GM23338 (cell line): ENCODE measurements at regions not wholly inside any gene's neighbourhood (a gene's known extent, or its start where the extent isn't known, plus 50 kb on each side); places are given as distances from the start of the nearest gene placed in this dataset.

Source experiments
- ATAC-seq: fragments of 200-7000 bp; cut with Tn5 transposase; 3 replicates; pipeline ENCODE4 v1.9.1; 2020
- DNase-seq: peaks from one replicate; pipeline ENCODE4 v3.0.0-alpha.2; 2015; ENCODE audit warnings: low spot score
- H2AFZ ChIP-seq: fragments of 200-600 bp; sonication (generic); 2 replicates; pipeline ENCODE4 v1.8.0; 2016; ENCODE audit warnings: antibody characterized with exemption, mild to moderate bottlenecking, moderate library complexity
- H3F3A ChIP-seq: fragments of 200-600 bp; sonication (generic); replicated peaks from 2 replicates; pipeline ENCODE4 v1.8.0; 2017; ENCODE audit warnings: antibody characterized with exemption, mixed run types, low read depth
- H3K27ac ChIP-seq: fragments of 200-600 bp; sonication (generic); 2 replicates; pipeline ENCODE4 v1.6.1; 2016; ENCODE audit warnings: low read depth
- H3K27me3 ChIP-seq: fragments of 200-600 bp; sonication (generic); 2 replicates; pipeline ENCODE4 v1.8.0; 2016; ENCODE audit warnings: mild to moderate bottlenecking, mixed run types, moderate library complexity; ENCODE audit not compliant: insufficient read depth
- H3K36me3 ChIP-seq: fragments of 200-600 bp; sonication (generic); 2 replicates; pipeline ENCODE4 v1.8.0; 2016; ENCODE audit warnings: mild to moderate bottlenecking; ENCODE audit not compliant: insufficient read depth
- H3K4me1 ChIP-seq: fragments of 200-600 bp; sonication (generic); 2 replicates; pipeline ENCODE4 v1.8.0; 2016; ENCODE audit warnings: mild to moderate bottlenecking, moderate library complexity; ENCODE audit not compliant: insufficient read depth
- H3K4me2 ChIP-seq: fragments of 200-600 bp; sonication (generic); 2 replicates; pipeline ENCODE4 v1.7.1; 2017; ENCODE audit warnings: mixed run types
- H3K4me3 ChIP-seq: fragments of 200-600 bp; sonication (generic); 2 replicates; pipeline ENCODE4 v1.6.1; 2016; ENCODE audit warnings: mixed run types
- H3K79me2 ChIP-seq: fragments of 200-600 bp; sonication (generic); replicated peaks from 2 replicates; pipeline ENCODE4 v1.8.0; 2017; ENCODE audit warnings: mild to moderate bottlenecking; ENCODE audit not compliant: insufficient read depth
- H3K9me2 ChIP-seq: fragments of 200-600 bp; sonication (generic); 2 replicates; pipeline ENCODE4 v1.8.0; 2017; ENCODE audit not compliant: insufficient read depth
- H4K20me1 ChIP-seq: fragments of 200-600 bp; sonication (generic); replicated peaks from 2 replicates; pipeline ENCODE4 v1.8.0; 2017; ENCODE audit warnings: mild to moderate bottlenecking; ENCODE audit not compliant: insufficient read depth
- H3K27ac Mint-ChIP-seq: 2 replicates; pipeline ENCODE4 v1.8.0; 2020; ENCODE audit warnings: inconsistent platforms, mild to moderate bottlenecking, moderate library complexity, mixed read lengths
- H3K27me3 Mint-ChIP-seq: 3 replicates; pipeline ENCODE4 v1.8.0; 2022; ENCODE audit warnings: low read depth, mild to moderate bottlenecking, moderate library complexity, mixed read lengths, inconsistent platforms; ENCODE audit not compliant: insufficient read depth, poor library complexity
- H3K36me3 Mint-ChIP-seq: 3 replicates; pipeline ENCODE4 v1.8.0; 2021; ENCODE audit warnings: low read depth, mild to moderate bottlenecking, inconsistent platforms, moderate library complexity, mixed read lengths
- H3K4me1 Mint-ChIP-seq: 3 replicates; pipeline ENCODE4 v1.8.0; 2020; ENCODE audit warnings: mild to moderate bottlenecking, inconsistent platforms, mixed read lengths
- H3K4me3 Mint-ChIP-seq: 3 replicates; pipeline ENCODE4 v1.8.0; 2021; ENCODE audit warnings: moderate library complexity, mild to moderate bottlenecking, inconsistent platforms, mixed read lengths
- H3K9me3 Mint-ChIP-seq: 3 replicates; pipeline ENCODE4 v1.8.0; 2020; ENCODE audit warnings: moderate library complexity, mild to moderate bottlenecking, inconsistent platforms, mixed read lengths
- CREB1 ChIP-seq: fragments of 250-450 bp; sonication (Bioruptor Pico); IDR thresholded peaks from 2 replicates; pipeline ENCODE4 v1.5.0; 2020; ENCODE audit warnings: low read depth, mild to moderate bottlenecking, moderate library complexity
- EZH2 ChIP-seq: fragments of 200-600 bp; sonication (generic); IDR thresholded peaks from one replicate; pipeline ENCODE4 v1.8.0; 2017; ENCODE audit warnings: antibody characterized with exemption, mild to moderate bottlenecking, low read depth; ENCODE audit not compliant: unreplicated experiment
- JUNB ChIP-seq: IDR thresholded peaks from one replicate; pipeline ENCODE4 v1.6.1; 2016; ENCODE audit warnings: antibody characterized with exemption; ENCODE audit not compliant: unreplicated experiment
- NANOG ChIP-seq: IDR thresholded peaks from 2 replicates; pipeline ENCODE4 v1.6.1; 2016; ENCODE audit warnings: antibody characterized with exemption, borderline replicate concordance
- POLR2AphosphoS5 ChIP-seq: IDR thresholded peaks from 2 replicates; pipeline ENCODE4 v1.6.1; 2016; ENCODE audit warnings: antibody characterized with exemption, low read depth
- TF ChIP-seq, protein P1 (sequence below): fragments of 250-450 bp; sonication (Bioruptor Pico); IDR thresholded peaks from 2 replicates; pipeline ENCODE4 v1.5.0; 2020; ENCODE audit warnings: mild to moderate bottlenecking, moderate library complexity
- TF ChIP-seq, protein P2 (sequence below): IDR thresholded peaks from 2 replicates; pipeline ENCODE4 v1.6.1; 2016; ENCODE audit warnings: antibody characterized with exemption
- TF ChIP-seq, protein P3 (sequence below), 2 experiments: fragments of 200-600 bp in 1 of 2; sonication (generic) in 1 of 2; conservative IDR thresholded peaks; 2 replicates each; pipeline versions ENCODE4 v1.5.1 to v1.6.1; 2016 to 2017; ENCODE audit warnings: antibody characterized with exemption in 2 of 2, low read depth in 2 of 2, mild to moderate bottlenecking in 2 of 2, moderate library complexity in 1 of 2
- TF ChIP-seq, protein P4 (sequence below): IDR thresholded peaks from one replicate; pipeline ENCODE4 v1.6.1; 2018; ENCODE audit warnings: antibody characterized with exemption; ENCODE audit not compliant: unreplicated experiment

DNA sequence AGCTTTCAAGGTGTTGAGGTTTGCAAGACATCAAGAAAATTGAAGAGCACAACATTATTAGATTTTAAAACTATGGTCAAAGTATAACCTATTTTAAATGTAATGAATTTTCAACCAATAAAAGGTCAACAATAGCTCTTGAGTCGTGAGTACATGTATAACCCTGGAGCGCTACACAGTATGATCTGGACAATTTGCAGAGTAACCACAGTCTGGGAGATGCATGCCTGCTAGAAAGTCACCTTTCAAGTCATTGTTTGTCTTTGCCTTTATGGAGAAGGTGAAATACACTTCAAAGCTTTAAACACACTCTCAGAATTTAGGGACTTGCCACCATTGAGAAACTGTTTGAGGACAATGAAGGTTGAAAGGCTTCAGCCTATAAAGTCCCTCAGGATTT is 112.6 kb upstream of the ALCAM start (continued):
- TF ChIP-seq, protein P1, sequence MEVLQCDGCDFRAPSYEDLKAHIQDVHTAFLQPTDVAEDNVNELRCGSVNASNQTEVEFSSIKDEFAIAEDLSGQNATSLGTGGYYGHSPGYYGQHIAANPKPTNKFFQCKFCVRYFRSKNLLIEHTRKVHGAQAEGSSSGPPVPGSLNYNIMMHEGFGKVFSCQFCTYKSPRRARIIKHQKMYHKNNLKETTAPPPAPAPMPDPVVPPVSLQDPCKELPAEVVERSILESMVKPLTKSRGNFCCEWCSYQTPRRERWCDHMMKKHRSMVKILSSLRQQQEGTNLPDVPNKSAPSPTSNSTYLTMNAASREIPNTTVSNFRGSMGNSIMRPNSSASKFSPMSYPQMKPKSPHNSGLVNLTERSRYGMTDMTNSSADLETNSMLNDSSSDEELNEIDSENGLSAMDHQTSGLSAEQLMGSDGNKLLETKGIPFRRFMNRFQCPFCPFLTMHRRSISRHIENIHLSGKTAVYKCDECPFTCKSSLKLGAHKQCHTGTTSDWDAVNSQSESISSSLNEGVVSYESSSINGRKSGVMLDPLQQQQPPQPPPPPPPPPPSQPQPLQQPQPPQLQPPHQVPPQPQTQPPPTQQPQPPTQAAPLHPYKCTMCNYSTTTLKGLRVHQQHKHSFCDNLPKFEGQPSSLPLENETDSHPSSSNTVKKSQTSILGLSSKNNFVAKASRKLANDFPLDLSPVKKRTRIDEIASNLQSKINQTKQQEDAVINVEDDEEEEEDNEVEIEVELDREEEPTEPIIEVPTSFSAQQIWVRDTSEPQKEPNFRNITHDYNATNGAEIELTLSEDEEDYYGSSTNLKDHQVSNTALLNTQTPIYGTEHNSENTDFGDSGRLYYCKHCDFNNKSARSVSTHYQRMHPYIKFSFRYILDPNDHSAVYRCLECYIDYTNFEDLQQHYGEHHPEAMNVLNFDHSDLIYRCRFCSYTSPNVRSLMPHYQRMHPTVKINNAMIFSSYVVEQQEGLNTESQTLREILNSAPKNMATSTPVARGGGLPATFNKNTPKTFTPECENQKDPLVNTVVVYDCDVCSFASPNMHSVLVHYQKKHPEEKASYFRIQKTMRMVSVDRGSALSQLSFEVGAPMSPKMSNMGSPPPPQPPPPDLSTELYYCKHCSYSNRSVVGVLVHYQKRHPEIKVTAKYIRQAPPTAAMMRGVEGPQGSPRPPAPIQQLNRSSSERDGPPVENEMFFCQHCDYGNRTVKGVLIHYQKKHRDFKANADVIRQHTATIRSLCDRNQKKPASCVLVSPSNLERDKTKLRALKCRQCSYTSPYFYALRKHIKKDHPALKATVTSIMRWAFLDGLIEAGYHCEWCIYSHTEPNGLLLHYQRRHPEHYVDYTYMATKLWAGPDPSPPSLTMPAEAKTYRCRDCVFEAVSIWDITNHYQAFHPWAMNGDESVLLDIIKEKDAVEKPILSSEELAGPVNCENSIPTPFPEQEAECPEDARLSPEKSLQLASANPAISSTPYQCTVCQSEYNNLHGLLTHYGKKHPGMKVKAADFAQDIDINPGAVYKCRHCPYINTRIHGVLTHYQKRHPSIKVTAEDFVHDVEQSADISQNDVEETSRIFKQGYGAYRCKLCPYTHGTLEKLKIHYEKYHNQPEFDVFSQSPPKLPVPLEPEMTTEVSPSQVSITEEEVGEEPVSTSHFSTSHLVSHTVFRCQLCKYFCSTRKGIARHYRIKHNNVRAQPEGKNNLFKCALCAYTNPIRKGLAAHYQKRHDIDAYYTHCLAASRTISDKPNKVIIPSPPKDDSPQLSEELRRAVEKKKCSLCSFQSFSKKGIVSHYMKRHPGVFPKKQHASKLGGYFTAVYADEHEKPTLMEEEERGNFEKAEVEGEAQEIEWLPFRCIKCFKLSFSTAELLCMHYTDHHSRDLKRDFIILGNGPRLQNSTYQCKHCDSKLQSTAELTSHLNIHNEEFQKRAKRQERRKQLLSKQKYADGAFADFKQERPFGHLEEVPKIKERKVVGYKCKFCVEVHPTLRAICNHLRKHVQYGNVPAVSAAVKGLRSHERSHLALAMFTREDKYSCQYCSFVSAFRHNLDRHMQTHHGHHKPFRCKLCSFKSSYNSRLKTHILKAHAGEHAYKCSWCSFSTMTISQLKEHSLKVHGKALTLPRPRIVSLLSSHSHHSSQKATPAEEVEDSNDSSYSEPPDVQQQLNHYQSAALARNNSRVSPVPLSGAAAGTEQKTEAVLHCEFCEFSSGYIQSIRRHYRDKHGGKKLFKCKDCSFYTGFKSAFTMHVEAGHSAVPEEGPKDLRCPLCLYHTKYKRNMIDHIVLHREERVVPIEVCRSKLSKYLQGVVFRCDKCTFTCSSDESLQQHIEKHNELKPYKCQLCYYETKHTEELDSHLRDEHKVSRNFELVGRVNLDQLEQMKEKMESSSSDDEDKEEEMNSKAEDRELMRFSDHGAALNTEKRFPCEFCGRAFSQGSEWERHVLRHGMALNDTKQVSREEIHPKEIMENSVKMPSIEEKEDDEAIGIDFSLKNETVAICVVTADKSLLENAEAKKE (CRISPR knock-in tag), result no peak
- TF ChIP-seq POLR2AphosphoS5, result no peak
- TF ChIP-seq EZH2, result no peak
- TF ChIP-seq, protein P2, sequence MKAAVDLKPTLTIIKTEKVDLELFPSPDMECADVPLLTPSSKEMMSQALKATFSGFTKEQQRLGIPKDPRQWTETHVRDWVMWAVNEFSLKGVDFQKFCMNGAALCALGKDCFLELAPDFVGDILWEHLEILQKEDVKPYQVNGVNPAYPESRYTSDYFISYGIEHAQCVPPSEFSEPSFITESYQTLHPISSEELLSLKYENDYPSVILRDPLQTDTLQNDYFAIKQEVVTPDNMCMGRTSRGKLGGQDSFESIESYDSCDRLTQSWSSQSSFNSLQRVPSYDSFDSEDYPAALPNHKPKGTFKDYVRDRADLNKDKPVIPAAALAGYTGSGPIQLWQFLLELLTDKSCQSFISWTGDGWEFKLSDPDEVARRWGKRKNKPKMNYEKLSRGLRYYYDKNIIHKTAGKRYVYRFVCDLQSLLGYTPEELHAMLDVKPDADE, result no peak

DNA sequence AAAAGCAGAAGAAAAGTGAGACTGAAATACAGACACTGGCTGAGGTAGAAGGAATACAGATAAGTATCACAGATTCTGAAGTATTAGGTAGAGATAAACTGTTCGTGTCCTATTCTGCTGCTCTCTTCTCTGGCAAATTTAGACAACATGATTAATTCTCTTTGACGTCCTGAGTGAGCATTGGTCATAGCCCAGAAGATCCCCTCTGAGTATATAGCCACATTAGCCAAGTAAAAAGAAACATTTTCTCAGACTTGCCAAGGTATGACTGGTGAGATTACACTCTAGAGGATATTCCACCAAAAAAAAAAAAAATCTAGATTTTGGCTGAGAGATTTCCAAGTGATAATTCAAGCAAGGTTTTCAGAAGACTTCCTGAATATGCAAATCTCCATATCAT is 111.4 kb upstream of the ALCAM start:
- no peaks in the 10 kb centered on the region for H3K27me3 Mint-ChIP-seq
- no peak overlapping the region for H3K4me3 Mint-ChIP-seq
- Histone ChIP-seq H3K27ac (no peak overlapping the region), H3K4me1 (peaks cover 9% of the 10 kb centered on the region; the same call in 1 of the 2 replicates), H3K79me2 (no peaks in the 10 kb centered on the region), H2AFZ (no peak overlapping the region), H3K9me2 (no peaks in the 10 kb centered on the region), H4K20me1 (no peaks in the 10 kb centered on the region), H3K4me3 (no peak overlapping the region), H3K4me2 (no peak overlapping the region), H3K27me3 (no peaks in the 10 kb centered on the region), H3F3A (no peaks in the 10 kb centered on the region), H3K36me3 (no peaks in the 10 kb centered on the region)
- ATAC-seq, result no peak
- no peak overlapping the region for H3K27ac Mint-ChIP-seq
- H3K9me3 Mint-ChIP-seq, result peaks cover 14% of the 10 kb centered on the region
- H3K36me3 Mint-ChIP-seq, result peaks cover 13% of the 10 kb centered on the region; the same call in 2 of the 3 replicates
- DNase-seq, result no peak
- H3K4me1 Mint-ChIP-seq, result peaks cover 9% of the 10 kb centered on the region
- TF ChIP-seq, protein P2, result no peak
- no peak for TF ChIP-seq CREB1 (CRISPR knock-in tag)
- TF ChIP-seq, protein P3, sequence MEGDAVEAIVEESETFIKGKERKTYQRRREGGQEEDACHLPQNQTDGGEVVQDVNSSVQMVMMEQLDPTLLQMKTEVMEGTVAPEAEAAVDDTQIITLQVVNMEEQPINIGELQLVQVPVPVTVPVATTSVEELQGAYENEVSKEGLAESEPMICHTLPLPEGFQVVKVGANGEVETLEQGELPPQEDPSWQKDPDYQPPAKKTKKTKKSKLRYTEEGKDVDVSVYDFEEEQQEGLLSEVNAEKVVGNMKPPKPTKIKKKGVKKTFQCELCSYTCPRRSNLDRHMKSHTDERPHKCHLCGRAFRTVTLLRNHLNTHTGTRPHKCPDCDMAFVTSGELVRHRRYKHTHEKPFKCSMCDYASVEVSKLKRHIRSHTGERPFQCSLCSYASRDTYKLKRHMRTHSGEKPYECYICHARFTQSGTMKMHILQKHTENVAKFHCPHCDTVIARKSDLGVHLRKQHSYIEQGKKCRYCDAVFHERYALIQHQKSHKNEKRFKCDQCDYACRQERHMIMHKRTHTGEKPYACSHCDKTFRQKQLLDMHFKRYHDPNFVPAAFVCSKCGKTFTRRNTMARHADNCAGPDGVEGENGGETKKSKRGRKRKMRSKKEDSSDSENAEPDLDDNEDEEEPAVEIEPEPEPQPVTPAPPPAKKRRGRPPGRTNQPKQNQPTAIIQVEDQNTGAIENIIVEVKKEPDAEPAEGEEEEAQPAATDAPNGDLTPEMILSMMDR (conservative IDR thresholded peaks at IDR 0.05; ENCODE audit: low read depth in 2 of 2), result no peak
- TF ChIP-seq JUNB, result no peak
- TF ChIP-seq NANOG, result no peak
- TF ChIP-seq, protein P4, sequence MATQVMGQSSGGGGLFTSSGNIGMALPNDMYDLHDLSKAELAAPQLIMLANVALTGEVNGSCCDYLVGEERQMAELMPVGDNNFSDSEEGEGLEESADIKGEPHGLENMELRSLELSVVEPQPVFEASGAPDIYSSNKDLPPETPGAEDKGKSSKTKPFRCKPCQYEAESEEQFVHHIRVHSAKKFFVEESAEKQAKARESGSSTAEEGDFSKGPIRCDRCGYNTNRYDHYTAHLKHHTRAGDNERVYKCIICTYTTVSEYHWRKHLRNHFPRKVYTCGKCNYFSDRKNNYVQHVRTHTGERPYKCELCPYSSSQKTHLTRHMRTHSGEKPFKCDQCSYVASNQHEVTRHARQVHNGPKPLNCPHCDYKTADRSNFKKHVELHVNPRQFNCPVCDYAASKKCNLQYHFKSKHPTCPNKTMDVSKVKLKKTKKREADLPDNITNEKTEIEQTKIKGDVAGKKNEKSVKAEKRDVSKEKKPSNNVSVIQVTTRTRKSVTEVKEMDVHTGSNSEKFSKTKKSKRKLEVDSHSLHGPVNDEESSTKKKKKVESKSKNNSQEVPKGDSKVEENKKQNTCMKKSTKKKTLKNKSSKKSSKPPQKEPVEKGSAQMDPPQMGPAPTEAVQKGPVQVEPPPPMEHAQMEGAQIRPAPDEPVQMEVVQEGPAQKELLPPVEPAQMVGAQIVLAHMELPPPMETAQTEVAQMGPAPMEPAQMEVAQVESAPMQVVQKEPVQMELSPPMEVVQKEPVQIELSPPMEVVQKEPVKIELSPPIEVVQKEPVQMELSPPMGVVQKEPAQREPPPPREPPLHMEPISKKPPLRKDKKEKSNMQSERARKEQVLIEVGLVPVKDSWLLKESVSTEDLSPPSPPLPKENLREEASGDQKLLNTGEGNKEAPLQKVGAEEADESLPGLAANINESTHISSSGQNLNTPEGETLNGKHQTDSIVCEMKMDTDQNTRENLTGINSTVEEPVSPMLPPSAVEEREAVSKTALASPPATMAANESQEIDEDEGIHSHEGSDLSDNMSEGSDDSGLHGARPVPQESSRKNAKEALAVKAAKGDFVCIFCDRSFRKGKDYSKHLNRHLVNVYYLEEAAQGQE, result no peak
